ENCODE measurements at regions not wholly inside any gene's neighbourhood (a gene's known extent, or its start where the extent isn't known, plus 50 kb on each side); places are given as distances from the start of the nearest gene placed in this dataset.

DNA sequence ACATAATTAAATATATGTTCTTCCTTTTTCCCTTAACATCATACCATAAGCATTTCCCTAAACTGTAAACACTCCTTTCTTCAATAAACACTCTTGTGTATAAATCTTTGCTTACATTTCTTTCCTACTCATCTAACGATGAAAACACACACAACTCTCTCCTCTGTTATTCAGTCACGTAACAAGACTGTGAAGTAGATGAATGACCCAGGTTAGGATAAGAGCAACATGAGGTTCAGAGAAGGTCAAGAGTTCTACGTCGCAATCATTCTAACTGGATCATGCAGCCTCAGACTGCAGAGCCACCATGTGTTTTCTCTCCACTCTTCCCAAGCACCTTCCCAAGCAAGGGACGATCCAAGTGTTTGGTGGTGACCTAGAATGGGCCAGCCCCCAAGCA lies 70.5 kb upstream of the SPTLC1 start:
- TF ChIP-seq EZH2 (IDR thresholded peaks at IDR 0.05; ENCODE audit: borderline replicate concordance, low read length) = no peak
- TF ChIP-seq, protein P1, sequence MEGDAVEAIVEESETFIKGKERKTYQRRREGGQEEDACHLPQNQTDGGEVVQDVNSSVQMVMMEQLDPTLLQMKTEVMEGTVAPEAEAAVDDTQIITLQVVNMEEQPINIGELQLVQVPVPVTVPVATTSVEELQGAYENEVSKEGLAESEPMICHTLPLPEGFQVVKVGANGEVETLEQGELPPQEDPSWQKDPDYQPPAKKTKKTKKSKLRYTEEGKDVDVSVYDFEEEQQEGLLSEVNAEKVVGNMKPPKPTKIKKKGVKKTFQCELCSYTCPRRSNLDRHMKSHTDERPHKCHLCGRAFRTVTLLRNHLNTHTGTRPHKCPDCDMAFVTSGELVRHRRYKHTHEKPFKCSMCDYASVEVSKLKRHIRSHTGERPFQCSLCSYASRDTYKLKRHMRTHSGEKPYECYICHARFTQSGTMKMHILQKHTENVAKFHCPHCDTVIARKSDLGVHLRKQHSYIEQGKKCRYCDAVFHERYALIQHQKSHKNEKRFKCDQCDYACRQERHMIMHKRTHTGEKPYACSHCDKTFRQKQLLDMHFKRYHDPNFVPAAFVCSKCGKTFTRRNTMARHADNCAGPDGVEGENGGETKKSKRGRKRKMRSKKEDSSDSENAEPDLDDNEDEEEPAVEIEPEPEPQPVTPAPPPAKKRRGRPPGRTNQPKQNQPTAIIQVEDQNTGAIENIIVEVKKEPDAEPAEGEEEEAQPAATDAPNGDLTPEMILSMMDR (conservative IDR thresholded peaks at IDR 0.05 in 1 of 2, IDR thresholded peaks at IDR 0.05 in 1 of 2; ENCODE audit: extremely low read depth in 1 of 2, insufficient read depth in 1 of 2, low read depth in 1 of 2, low read length in 2 of 2) = no peak
